K562 (cell line): ENCODE measurements at regions not wholly inside any gene's neighbourhood (a gene's known extent, or its start where the extent isn't known, plus 50 kb on each side); places are given as distances from the start of the nearest gene placed in this dataset.

ENCODE experiments used
- ATAC-seq: fragments of 200-7000 bp; cut with Tn5 transposase; 3 replicates; pipeline ENCODE4 v1.9.1; 2020; ENCODE audit warnings: moderate library complexity
- BruUV-seq: library from RNA; stranded (reverse); fragments of 400-500 nt; replicated peaks from 2 replicates; lab custom pipeline; 2021; lab: Mats Ljungman, UMichigan
- CTCF ChIA-PET: fragments of 300-600 bp; formaldehyde crosslinking; extraction: SDS; loops from one replicate; lab custom pipeline; 2021; ENCODE audit warnings: low intra/inter-chr PET ratio; lab: Yijun Ruan, JAX
- POLR2A ChIA-PET: fragments of 300-600, 350-650 bp; sonication (Branson Sonifier 250); formaldehyde crosslinking; extraction: SDS; loops from one replicate; lab custom pipeline; 2021; ENCODE audit warnings: antibody characterized with exemption, inconsistent platforms; lab: Yijun Ruan, JAX
- DNase-seq, 4 experiments: peaks; one replicate each; pipeline versions ENCODE4 v3.0.0 to v3.0.0-alpha.2; 2011 to 2018; ENCODE audit warnings: low spot score in 3 of 4, mixed read lengths in 3 of 4; ENCODE audit errors: extremely low read depth in 1 of 4
- FAIRE-seq: peaks from 2 replicates; lab custom pipeline; 2011; peaks lifted over from hg19 to GRCh38; lab: Jason Lieb, UNC
- H2AFZ ChIP-seq: 2 replicates; pipeline ENCODE4 v1.6.0; 2011; ENCODE audit warnings: low read depth, low read length, control low read depth, inconsistent platforms
- H3K27ac ChIP-seq: fragments of 200-600 bp; 3 replicates; pipeline ENCODE4 v1.8.0; 2011; ENCODE audit warnings: low read depth, mild to moderate bottlenecking, control low read depth, inconsistent platforms, low read length, moderate library complexity, mixed read lengths; ENCODE audit errors: extremely low read depth
- H3K27me3 ChIP-seq, 2 experiments: fragments of 300-600 bp in 1 of 2; 2 replicates in 1 of 2; 3 replicates in 1 of 2; pipeline versions ENCODE4 v1.6.0 to v1.8.0; 2011; ENCODE audit warnings: inconsistent platforms in 2 of 2, low read length in 2 of 2, mild to moderate bottlenecking in 1 of 2, mixed read lengths in 1 of 2, moderate library complexity in 1 of 2; ENCODE audit not compliant: control insufficient read depth in 2 of 2, insufficient read depth in 2 of 2
- H3K36me3 ChIP-seq: fragments of 300-600 bp; 3 replicates; pipeline ENCODE4 v1.8.0; 2011; ENCODE audit warnings: mild to moderate bottlenecking, low read length, inconsistent platforms; ENCODE audit not compliant: control insufficient read depth, insufficient read depth
- H3K4me1 ChIP-seq, 2 experiments: fragments of 200-600 bp in 1 of 2; replicated peaks in 1 of 2; 2 replicates in 1 of 2; 3 replicates in 1 of 2; pipeline versions ENCODE4 v1.5.1 to v1.8.0; 2011; ENCODE audit warnings: inconsistent platforms in 2 of 2, low read length in 2 of 2, mild to moderate bottlenecking in 1 of 2, mixed read lengths in 1 of 2, moderate library complexity in 1 of 2; ENCODE audit not compliant: control insufficient read depth in 2 of 2, insufficient read depth in 2 of 2
- H3K4me2 ChIP-seq: 2 replicates; pipeline ENCODE4 v1.6.1; 2011; ENCODE audit warnings: low read length, control low read depth, inconsistent platforms, mixed read lengths; ENCODE audit not compliant: insufficient read depth
- H3K4me3 ChIP-seq: fragments of 200-600 bp; sonication (generic), shearing (Covaris generic); 2 replicates; pipeline ENCODE4 v1.5.1; 2016; ENCODE audit warnings: control low read depth, inconsistent platforms
- H3K79me2 ChIP-seq: fragments of 200-600 bp; 3 replicates; pipeline ENCODE4 v1.8.0; 2011; ENCODE audit warnings: low read length, inconsistent platforms; ENCODE audit not compliant: control insufficient read depth, insufficient read depth
- H3K9ac ChIP-seq, 2 experiments: 2 replicates each; pipeline versions ENCODE4 v1.6.0 to v1.6.1; 2011; ENCODE audit warnings: low read depth in 2 of 2, low read length in 2 of 2, control low read depth in 1 of 2, inconsistent platforms in 1 of 2, mild to moderate bottlenecking in 1 of 2, mixed read lengths in 1 of 2; ENCODE audit not compliant: insufficient read depth in 1 of 2
- H3K9me1 ChIP-seq: one replicate; pipeline ENCODE4 v1.6.0; 2011; ENCODE audit warnings: inconsistent platforms, mild to moderate bottlenecking, low read length, moderate library complexity; ENCODE audit not compliant: control insufficient read depth, insufficient read depth
- H3K9me3 ChIP-seq: replicated peaks from 2 replicates; pipeline ENCODE4 v1.5.1; 2011; ENCODE audit warnings: low read depth, low read length, inconsistent platforms; ENCODE audit not compliant: control insufficient read depth, insufficient read depth
- H4K20me1 ChIP-seq: replicated peaks from 2 replicates; pipeline ENCODE4 v1.6.1; 2011; ENCODE audit warnings: low read length, inconsistent platforms, mixed read lengths; ENCODE audit not compliant: control insufficient read depth, insufficient read depth
- PML ChIP-seq: IDR thresholded peaks from 2 replicates; pipeline ENCODE4 v1.6.1; 2012; ENCODE audit warnings: low read length, inconsistent platforms
- RBM25 ChIP-seq: fragments of 200-400 bp; formaldehyde crosslinking; IDR thresholded peaks from 2 replicates; pipeline ENCODE4 v1.6.1; 2018; ENCODE audit warnings: low read length, low read depth, moderate library complexity; ENCODE audit not compliant: severe bottlenecking
- RNF219 ChIP-seq: fragments of 250-450 bp; sonication (Bioruptor Pico); IDR thresholded peaks from 2 replicates; pipeline ENCODE4 v1.5.0; 2022; ENCODE audit warnings: mild to moderate bottlenecking
- ZNF354B ChIP-seq: fragments of 250-450 bp; sonication (Bioruptor Pico); IDR thresholded peaks from 2 replicates; pipeline ENCODE4 v1.4.0; 2020
- WGBS: fragments of 100-300 bp; shearing (Covaris generic); methylation state at CpG from one replicate; pipeline ENCODE4 v1.1.6; 2016; ENCODE audit warnings: low coverage, mixed read lengths; ENCODE audit not compliant: insufficient coverage; ENCODE audit errors: missing lambda C conversion rate; 5-methylcytosine and 5-hydroxymethylcytosine counted together
- in situ Hi-C: fragments of 300-500 bp; cut with MboI; formaldehyde crosslinking; loops from 4 replicates; pipeline ENCODE4 v1.15.0; 2018; ENCODE audit warnings: inconsistent platforms, mixed read lengths
- intact Hi-C: fragments of 100-400 bp; cut with micrococcal nuclease; formaldehyde crosslinking; loops from 2 replicates; pipeline ENCODE4 v1.14.2; 2022

- WGBS: 0% methylated on average over 5 of the region's 5 CpGs
- Histone ChIP-seq H3K4me1 (no peaks in the 10 kb centered on the region), H3K9ac (no peak overlapping the region)
- in situ Hi-C loops: no loop called here
- DNase-seq (no peak), FAIRE-seq (no peak)
- BruUV-seq: no TSS peak
- no peak for TF ChIP-seq ZNF354B (CRISPR knock-in tag)
- peak; percentile 59 for TF ChIP-seq RBM25
- TF ChIP-seq, all 486 proteins: peak for 1
- Histone ChIP-seq H4K20me1 (no peaks in the 10 kb centered on the region), H3K36me3 (no peaks in the 10 kb centered on the region), H3K79me2 (no peaks in the 10 kb centered on the region), H3K9me3 (no peaks in the 10 kb centered on the region), H3K27ac (no peak overlapping the region), H3K4me3 (no peak overlapping the region), H3K9me1 (no peaks in the 10 kb centered on the region), H3K27me3 (peaks cover 0 to 11% of the 10 kb centered on the region in 2 experiments; a peak in 1 of 5 replicates), H2AFZ (no peak overlapping the region), H3K4me2 (no peak overlapping the region)
- POLR2A ChIA-PET: no interaction called here
- CTCF ChIA-PET: no interaction called here
- no peak for ATAC-seq
- intact Hi-C loops: no loop called here
These were observed 200.2 kb upstream of the CHD6 start for GRCh38 chr20:41818369-41818768.

GRCh38 chr20:41811456-41811855 is 193.3 kb upstream of the CHD6 start:
- in situ Hi-C loops: no loop called here
- POLR2A ChIA-PET: no interaction called here
- TF ChIP-seq PML (no peak), RNF219 (CRISPR knock-in tag) (no peak)

More at GRCh38 chr20:41811456-41811855, 193.3 kb upstream of the CHD6 start:
- CTCF ChIA-PET: no interaction called here
- Histone ChIP-seq H3K4me1 (no peaks in the 10 kb centered on the region), H3K9me3 (no peaks in the 10 kb centered on the region; the same call in 1 of the 2 replicates), H4K20me1 (no peaks in the 10 kb centered on the region), H2AFZ (no peak overlapping the region), H3K4me2 (no peak overlapping the region), H3K27me3 (no peaks in the 10 kb centered on the region), H3K9ac (no peak overlapping the region), H3K36me3 (no peaks in the 10 kb centered on the region), H3K79me2 (no peaks in the 10 kb centered on the region), H3K9me1 (no peaks in the 10 kb centered on the region), H3K4me3 (no peak overlapping the region), H3K27ac (no peak overlapping the region)
- intact Hi-C loops: no loop called here
- 9% methylated on average over 1 of the region's 1 CpG for WGBS
- DNase-seq: no peak
- BruUV-seq: no TSS peak
- FAIRE-seq: no peak
- no peak for ATAC-seq
